ENCODE measurements at regions not wholly inside any gene's neighbourhood (a gene's known extent, or its start where the extent isn't known, plus 50 kb on each side); places are given as distances from the start of the nearest gene placed in this dataset.

DNA sequence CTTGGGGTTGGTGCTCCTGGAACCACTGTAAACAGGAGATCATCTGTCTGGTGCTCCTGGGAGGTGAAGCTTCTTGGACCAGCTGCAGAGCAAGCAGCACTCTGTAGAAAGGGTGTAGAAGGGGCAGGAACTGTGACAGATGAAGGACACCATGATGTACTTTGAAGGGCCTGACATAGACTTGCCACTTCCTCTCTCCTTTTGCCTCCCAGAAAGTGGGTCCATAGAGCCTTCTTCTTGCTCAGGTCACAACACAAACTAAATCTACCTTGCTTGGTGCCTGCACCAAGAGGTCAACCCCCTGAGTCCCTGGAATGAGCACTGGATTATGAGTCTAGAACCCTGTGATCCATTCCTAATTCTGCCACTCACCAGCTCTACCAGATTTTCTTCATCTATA lies 176.1 kb upstream of the HES1 start:
- DNase-seq (ENCODE audit: low spot score in 2 of 2, unreplicated experiment in 2 of 2): no peak
- peak overlapping the region; percentile 35 for H3K4me3 Mint-ChIP-seq
- H3K36me3 Mint-ChIP-seq: peaks cover 4% of the 10 kb centered on the region
- peaks cover 14% of the 10 kb centered on the region for H3K9me3 Mint-ChIP-seq
- H3K27me3 Mint-ChIP-seq (ENCODE audit: low read depth): no peaks in the 10 kb centered on the region
- H3K27ac Mint-ChIP-seq: peak overlapping the region; percentile 35
- peaks cover 49% of the 10 kb centered on the region for H3K4me1 Mint-ChIP-seq
- TF ChIP-seq, protein P1, sequence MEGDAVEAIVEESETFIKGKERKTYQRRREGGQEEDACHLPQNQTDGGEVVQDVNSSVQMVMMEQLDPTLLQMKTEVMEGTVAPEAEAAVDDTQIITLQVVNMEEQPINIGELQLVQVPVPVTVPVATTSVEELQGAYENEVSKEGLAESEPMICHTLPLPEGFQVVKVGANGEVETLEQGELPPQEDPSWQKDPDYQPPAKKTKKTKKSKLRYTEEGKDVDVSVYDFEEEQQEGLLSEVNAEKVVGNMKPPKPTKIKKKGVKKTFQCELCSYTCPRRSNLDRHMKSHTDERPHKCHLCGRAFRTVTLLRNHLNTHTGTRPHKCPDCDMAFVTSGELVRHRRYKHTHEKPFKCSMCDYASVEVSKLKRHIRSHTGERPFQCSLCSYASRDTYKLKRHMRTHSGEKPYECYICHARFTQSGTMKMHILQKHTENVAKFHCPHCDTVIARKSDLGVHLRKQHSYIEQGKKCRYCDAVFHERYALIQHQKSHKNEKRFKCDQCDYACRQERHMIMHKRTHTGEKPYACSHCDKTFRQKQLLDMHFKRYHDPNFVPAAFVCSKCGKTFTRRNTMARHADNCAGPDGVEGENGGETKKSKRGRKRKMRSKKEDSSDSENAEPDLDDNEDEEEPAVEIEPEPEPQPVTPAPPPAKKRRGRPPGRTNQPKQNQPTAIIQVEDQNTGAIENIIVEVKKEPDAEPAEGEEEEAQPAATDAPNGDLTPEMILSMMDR (IDR thresholded peaks at IDR 0.05; ENCODE audit: unreplicated experiment): no peak

DNA sequence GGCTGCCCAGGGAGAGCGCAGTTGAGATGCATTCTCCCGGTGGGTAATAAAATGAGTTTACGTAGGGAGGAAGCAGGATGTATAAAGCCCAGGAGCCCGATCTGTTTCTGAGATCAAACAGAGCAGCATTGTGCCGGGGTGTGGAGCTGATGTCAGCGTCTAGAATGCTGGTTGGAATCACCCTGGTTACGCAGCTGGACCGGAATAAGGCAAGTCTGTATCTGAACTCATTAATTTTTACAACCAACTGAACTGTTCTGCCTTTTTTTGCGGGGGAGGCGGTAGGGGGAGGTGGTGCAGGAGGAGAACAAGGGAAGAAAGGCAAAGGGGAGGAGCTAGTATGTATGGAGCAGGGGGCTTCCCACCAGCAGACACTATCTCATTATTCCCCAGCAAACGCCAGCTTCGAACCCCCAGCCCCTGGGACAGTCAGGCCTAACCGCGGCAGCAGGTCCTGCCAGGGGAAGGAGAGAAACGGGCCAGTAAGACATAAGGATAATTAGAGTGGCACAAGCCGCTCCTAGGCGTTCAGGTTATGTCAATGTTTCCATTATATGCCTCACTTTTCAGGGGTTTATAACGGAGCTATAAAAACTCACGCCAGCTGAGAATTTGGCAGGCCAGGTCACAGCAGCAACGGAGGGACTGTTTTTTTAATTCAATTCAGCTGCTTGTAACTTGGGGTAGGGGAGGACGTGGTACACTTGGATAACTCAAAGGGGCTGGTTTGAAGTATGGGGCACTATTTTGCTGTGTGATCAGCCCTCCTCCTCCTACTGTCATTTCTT lies 175.3 kb upstream of the HES1 start:
- peak overlapping the region; percentile 35 for H3K27ac Mint-ChIP-seq
- peaks cover 49% of the 10 kb centered on the region for H3K4me1 Mint-ChIP-seq
- H3K4me3 Mint-ChIP-seq: peak overlapping the region; percentile 35
- peaks cover 8% of the 10 kb centered on the region for H3K9me3 Mint-ChIP-seq
- H3K36me3 Mint-ChIP-seq: peaks cover 2% of the 10 kb centered on the region
- TF ChIP-seq, protein P1 (IDR thresholded peaks at IDR 0.05; ENCODE audit: unreplicated experiment): no peak
- no peaks in the 10 kb centered on the region for H3K27me3 Mint-ChIP-seq (ENCODE audit: low read depth)
- peak in 1 of 2 experiments; percentile 56 for DNase-seq (ENCODE audit: low spot score in 2 of 2, unreplicated experiment in 2 of 2)

DNA sequence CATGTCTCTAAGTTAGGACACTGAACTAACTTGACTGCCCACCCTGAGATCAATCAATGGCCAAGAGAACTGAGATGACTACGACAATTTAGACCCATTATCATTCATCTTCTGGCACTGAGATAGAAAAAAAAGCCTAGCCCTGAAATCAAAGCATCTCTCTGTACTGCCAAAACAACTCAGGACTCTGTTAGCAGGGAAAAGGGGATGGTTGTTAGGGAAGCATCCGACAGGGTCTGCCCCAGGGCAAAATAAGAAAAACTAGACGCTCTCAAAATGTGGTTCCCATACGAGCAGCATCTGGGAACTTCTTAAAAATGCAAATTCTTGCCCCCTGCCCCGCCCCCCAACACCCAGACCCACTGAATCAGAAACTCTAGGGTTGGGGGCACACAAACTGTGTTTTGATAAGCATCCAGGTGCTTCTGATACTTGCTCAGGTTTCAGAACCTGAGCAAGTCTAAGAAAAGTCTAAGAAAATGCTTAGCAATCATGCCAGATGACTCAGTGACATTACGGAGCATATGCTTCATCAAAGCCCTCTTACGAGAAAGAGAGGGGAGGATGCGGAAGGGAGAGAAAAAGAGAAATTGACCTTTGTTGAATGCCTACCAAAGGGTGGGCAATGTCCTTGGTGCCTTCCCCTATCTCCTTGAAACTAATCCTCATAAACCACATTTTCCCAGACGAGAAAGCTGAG lies 172.8 kb upstream of the HES1 start:
- TF ChIP-seq, protein P1 (IDR thresholded peaks at IDR 0.05; ENCODE audit: unreplicated experiment): no peak
- no peak overlapping the region for H3K4me3 Mint-ChIP-seq
- peaks cover 43% of the 10 kb centered on the region for H3K4me1 Mint-ChIP-seq
- no peak overlapping the region for H3K27ac Mint-ChIP-seq
- DNase-seq (ENCODE audit: low spot score in 2 of 2, unreplicated experiment in 2 of 2): no peak
- no peaks in the 10 kb centered on the region for H3K27me3 Mint-ChIP-seq (ENCODE audit: low read depth)
- H3K36me3 Mint-ChIP-seq: no peaks in the 10 kb centered on the region
- H3K9me3 Mint-ChIP-seq: no peaks in the 10 kb centered on the region

DNA sequence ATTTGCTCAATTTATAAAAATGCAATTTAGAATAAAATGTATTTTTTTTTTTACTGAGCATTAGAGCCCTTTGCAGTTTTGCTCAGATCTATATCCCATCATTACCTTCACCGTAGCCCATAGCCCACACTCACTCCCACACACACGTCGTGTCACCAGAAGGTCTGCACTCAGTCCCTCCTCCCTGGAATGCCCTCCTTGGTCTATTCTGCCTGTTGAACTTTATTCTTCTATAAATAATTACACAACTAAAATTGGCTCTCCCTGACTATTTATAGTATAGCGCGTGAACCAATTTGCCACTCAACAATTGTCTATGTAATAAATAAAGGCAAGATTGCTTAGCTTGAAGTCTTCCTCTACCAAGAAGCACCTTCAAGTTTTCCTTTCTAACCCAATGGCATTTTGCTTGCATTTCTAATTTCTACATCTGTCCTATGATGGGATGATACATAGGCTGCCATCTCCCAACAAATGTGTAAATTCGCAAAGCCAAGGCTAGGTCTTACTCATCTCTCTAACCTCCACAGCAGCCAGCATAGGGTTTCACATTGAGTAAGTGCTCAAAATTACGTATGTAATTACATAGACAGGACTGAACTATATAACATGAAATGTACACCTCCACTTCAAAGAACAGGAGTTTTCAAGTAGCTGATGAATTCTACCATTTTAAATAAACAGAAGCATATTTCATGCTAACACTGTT lies 172.0 kb upstream of the HES1 start:
- no peaks in the 10 kb centered on the region for H3K36me3 Mint-ChIP-seq
- peaks cover 42% of the 10 kb centered on the region for H3K4me1 Mint-ChIP-seq
- H3K27ac Mint-ChIP-seq: no peak overlapping the region
- H3K9me3 Mint-ChIP-seq: no peaks in the 10 kb centered on the region
- TF ChIP-seq, protein P1 (IDR thresholded peaks at IDR 0.05; ENCODE audit: unreplicated experiment): no peak
- H3K27me3 Mint-ChIP-seq (ENCODE audit: low read depth): no peaks in the 10 kb centered on the region
- peak in 1 of 2 experiments; percentile 3 for DNase-seq (ENCODE audit: low spot score in 2 of 2, unreplicated experiment in 2 of 2)
- no peak overlapping the region for H3K4me3 Mint-ChIP-seq

DNA sequence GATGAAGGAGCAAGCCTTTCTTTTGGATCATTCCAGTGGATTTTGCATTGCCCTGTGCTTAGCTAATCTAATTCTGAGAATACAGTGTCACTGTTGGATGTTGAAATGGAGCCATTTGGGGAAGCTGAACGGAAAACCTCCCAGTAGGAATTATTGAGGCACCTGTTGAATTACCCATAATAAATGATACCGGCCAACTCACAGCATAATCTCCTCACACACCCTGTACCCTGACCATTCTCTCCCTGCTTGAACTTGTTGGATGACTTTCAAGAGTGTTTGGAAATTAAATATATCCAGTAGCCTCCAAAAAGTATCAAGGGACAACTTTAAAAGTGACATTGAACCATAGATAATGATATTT lies 171.4 kb upstream of the HES1 start:
- Mint-ChIP-seq H3K4me3 (no peak overlapping the region), H3K27ac (no peak overlapping the region), H3K9me3 (no peaks in the 10 kb centered on the region), H3K27me3 (ENCODE audit: low read depth) (no peaks in the 10 kb centered on the region), H3K4me1 (peaks cover 42% of the 10 kb centered on the region), H3K36me3 (no peaks in the 10 kb centered on the region)
- no peak for DNase-seq (ENCODE audit: low spot score in 2 of 2, unreplicated experiment in 2 of 2)
- TF ChIP-seq, protein P1 (IDR thresholded peaks at IDR 0.05; ENCODE audit: unreplicated experiment): no peak
